ENCODE measurements at regions not wholly inside any gene's neighbourhood (a gene's known extent, or its start where the extent isn't known, plus 50 kb on each side); places are given as distances from the start of the nearest gene placed in this dataset.

DNA sequence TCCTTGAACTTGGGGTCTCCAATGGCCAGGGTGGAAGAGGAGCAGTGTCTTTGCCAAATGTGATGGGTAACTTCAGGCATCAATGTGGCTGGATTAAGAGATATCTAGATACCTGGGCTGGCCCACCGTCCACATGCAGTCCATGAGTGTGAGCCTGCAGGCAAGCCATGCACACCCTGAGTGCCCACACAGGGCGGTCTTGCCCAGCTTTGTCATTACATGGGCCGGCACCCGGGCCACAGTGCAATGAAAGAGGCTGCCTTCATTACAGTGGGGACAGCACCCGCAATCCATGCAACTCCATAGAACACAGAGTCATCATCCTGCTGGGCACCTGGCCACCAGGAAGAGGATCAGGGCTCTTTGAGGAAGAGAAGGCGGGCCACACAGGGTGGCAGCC is 263.8 kb upstream of the IRX1 start:
- Histone ChIP-seq H2AFZ (ENCODE audit: low read length) (no peak overlapping the region), H3K9me2 (replicated peaks; ENCODE audit: low read length) (no peaks in the 10 kb centered on the region), H3K4me1 (ENCODE audit: insufficient read depth, low read length) (no peaks in the 10 kb centered on the region), H3K79me2 (ENCODE audit: low read length) (no peaks in the 10 kb centered on the region), H3K27ac (ENCODE audit: low read length) (no peak overlapping the region), H3K27me3 (ENCODE audit: low read length) (no peaks in the 10 kb centered on the region), H4K20me1 (ENCODE audit: low read length) (no peaks in the 10 kb centered on the region), H3F3A (ENCODE audit: low read length, unreplicated experiment) (no peaks in the 10 kb centered on the region), H3K36me3 (ENCODE audit: low read depth, low read length) (no peaks in the 10 kb centered on the region), H3K4me2 (ENCODE audit: low read length) (no peak overlapping the region), H3K9ac (ENCODE audit: low read length) (no peak overlapping the region), H3K4me3 (ENCODE audit: low read length) (no peak overlapping the region), H3K9me3 (ENCODE audit: low read length) (0 out of 2 replicates have a peak, but pooled peaks cover 4% of the 10 kb centered on the region)
- intact Hi-C loops (cut with micrococcal nuclease): no loop called here
- DNase-seq (no peak), ATAC-seq (no peak)
- ChIA-PET CTCF (no interaction called here), POLR2A (ENCODE audit: unreplicated experiment) (no interaction called here)
- no TSS peak for BruUV-seq (replicated peaks)
- TF ChIP-seq EZH2 (IDR thresholded peaks at IDR 0.05; ENCODE audit: low read length, unreplicated experiment): no peak
- TF ChIP-seq EZH2phosphoT487 (IDR thresholded peaks at IDR 0.05; ENCODE audit: borderline replicate concordance, low read length): no peak
- TF ChIP-seq CTCF (conservative IDR thresholded peaks at IDR 0.05; ENCODE audit: low read depth, low read length): no peak

GRCh38 chr5:3330442-3330841 is 265.2 kb upstream of the IRX1 start:
- ChIA-PET POLR2A (ENCODE audit: unreplicated experiment) (no interaction called here), CTCF (no interaction called here)
- Histone ChIP-seq H3K4me2 (ENCODE audit: low read length) (no peak overlapping the region), H3F3A (ENCODE audit: low read length, unreplicated experiment) (no peaks in the 10 kb centered on the region), H4K20me1 (ENCODE audit: low read length) (no peaks in the 10 kb centered on the region), H3K9ac (ENCODE audit: low read length) (no peak overlapping the region), H2AFZ (ENCODE audit: low read length) (no peak overlapping the region), H3K27ac (ENCODE audit: low read length) (no peak overlapping the region), H3K79me2 (ENCODE audit: low read length) (no peaks in the 10 kb centered on the region), H3K27me3 (ENCODE audit: low read length) (no peaks in the 10 kb centered on the region), H3K9me3 (ENCODE audit: low read length) (0 out of 2 replicates have a peak, but pooled peaks cover 4% of the 10 kb centered on the region), H3K4me3 (ENCODE audit: low read length) (no peak overlapping the region), H3K4me1 (ENCODE audit: insufficient read depth, low read length) (no peaks in the 10 kb centered on the region), H3K9me2 (replicated peaks; ENCODE audit: low read length) (no peaks in the 10 kb centered on the region), H3K36me3 (ENCODE audit: low read depth, low read length) (no peaks in the 10 kb centered on the region)
- TF ChIP-seq CTCF (conservative IDR thresholded peaks at IDR 0.05; ENCODE audit: low read depth, low read length) (no peak), EZH2phosphoT487 (IDR thresholded peaks at IDR 0.05; ENCODE audit: borderline replicate concordance, low read length) (no peak), EZH2 (IDR thresholded peaks at IDR 0.05; ENCODE audit: low read length, unreplicated experiment) (no peak)
- intact Hi-C loops (cut with micrococcal nuclease): no loop called here
- no peak for ATAC-seq
- BruUV-seq (replicated peaks): no TSS peak
- no peak for DNase-seq

DNA sequence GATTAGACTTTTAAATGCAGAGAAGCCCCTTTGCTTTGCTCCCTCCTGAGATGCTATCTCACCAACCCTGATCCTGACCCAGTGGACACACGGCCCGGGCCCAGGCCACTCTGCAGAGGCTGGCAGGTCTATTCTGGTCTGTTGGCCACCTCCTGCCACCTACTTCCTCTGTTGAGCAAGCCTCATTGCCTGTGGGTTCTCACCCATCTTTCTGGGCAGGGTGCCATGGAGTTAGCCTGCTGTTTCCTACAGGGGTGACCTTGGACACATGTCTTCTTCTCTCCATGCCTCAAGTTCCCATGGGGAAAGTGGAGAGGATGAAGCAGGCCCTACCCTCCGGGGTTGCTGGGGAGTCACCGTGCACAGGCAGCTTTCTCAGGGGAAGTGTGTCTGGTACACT is 266.2 kb upstream of the IRX1 start:
- TF ChIP-seq CTCF (conservative IDR thresholded peaks at IDR 0.05; ENCODE audit: low read depth, low read length) (no peak), EZH2phosphoT487 (IDR thresholded peaks at IDR 0.05; ENCODE audit: borderline replicate concordance, low read length) (no peak), EZH2 (IDR thresholded peaks at IDR 0.05; ENCODE audit: low read length, unreplicated experiment) (no peak)
- no peaks in the 10 kb centered on the region for H3K9me2 ChIP-seq (replicated peaks; ENCODE audit: low read length)
- BruUV-seq (replicated peaks): no TSS peak
- no peak overlapping the region for H3K9ac ChIP-seq (ENCODE audit: low read length)
- intact Hi-C loops (cut with micrococcal nuclease): no loop called here
- no peak overlapping the region for H3K4me3 ChIP-seq (ENCODE audit: low read length)
- H3K4me2 ChIP-seq (ENCODE audit: low read length): no peak overlapping the region
- H3K9me3 ChIP-seq (ENCODE audit: low read length): 0 out of 2 replicates have a peak, but pooled peaks cover 4% of the 10 kb centered on the region
- H3K36me3 ChIP-seq (ENCODE audit: low read depth, low read length): no peaks in the 10 kb centered on the region
- ChIA-PET POLR2A (ENCODE audit: unreplicated experiment) (no interaction called here), CTCF (no interaction called here)
- no peak overlapping the region for H3K27ac ChIP-seq (ENCODE audit: low read length)
- no peak for ATAC-seq
- H4K20me1 ChIP-seq (ENCODE audit: low read length): no peaks in the 10 kb centered on the region
- no peaks in the 10 kb centered on the region for H3K79me2 ChIP-seq (ENCODE audit: low read length)
- DNase-seq: no peak
- H3K27me3 ChIP-seq (ENCODE audit: low read length): no peaks in the 10 kb centered on the region
- H2AFZ ChIP-seq (ENCODE audit: low read length): no peak overlapping the region
- no peaks in the 10 kb centered on the region for H3K4me1 ChIP-seq (ENCODE audit: insufficient read depth, low read length)
- H3F3A ChIP-seq (ENCODE audit: low read length, unreplicated experiment): no peaks in the 10 kb centered on the region
